H1 (cell line): ENCODE measurements at regions not wholly inside any gene's neighbourhood (a gene's known extent, or its start where the extent isn't known, plus 50 kb on each side); places are given as distances from the start of the nearest gene placed in this dataset.

Experiments used
- CTCF ChIA-PET: fragments of 300-600 bp; sonication (Branson Sonifier 250); formaldehyde crosslinking; loops from one replicate; lab custom pipeline; 2021; ENCODE audit not compliant: partially characterized antibody; lab: Charles Lee
- POLR2A ChIA-PET: fragments of 300-600 bp; sonication (Branson Sonifier 250); formaldehyde crosslinking; loops from one replicate; lab custom pipeline; 2021; ENCODE audit warnings: inconsistent platforms; ENCODE audit not compliant: partially characterized antibody; lab: Charles Lee
- DNase-seq, 2 experiments: peaks; one replicate each; pipeline versions ENCODE4 v3.0.0 to v3.0.0-alpha.2; 2010 to 2022; ENCODE audit warnings: low spot score in 2 of 2, low read depth in 1 of 2, mixed read lengths in 1 of 2
- FAIRE-seq: peaks from 2 replicates; lab custom pipeline; 2011; peaks lifted over from hg19 to GRCh38; lab: Jason Lieb, UNC
- H2AFZ ChIP-seq: 2 replicates; pipeline ENCODE4 v1.8.1; 2012; ENCODE audit warnings: low read length, inconsistent platforms
- H2AK5ac ChIP-seq: 2 replicates; pipeline ENCODE4 v1.6.1; 2013; ENCODE audit warnings: low read depth, low read length
- H2BK120ac ChIP-seq: replicated peaks from 2 replicates; pipeline ENCODE3; 2013; ENCODE audit warnings: low read depth, low read length, inconsistent platforms
- H2BK12ac ChIP-seq: 2 replicates; pipeline ENCODE4 v1.6.1; 2013; ENCODE audit warnings: low read depth, low read length
- H2BK15ac ChIP-seq: 2 replicates; pipeline ENCODE4 v1.6.1; 2013; ENCODE audit warnings: low read length
- H2BK20ac ChIP-seq: 2 replicates; pipeline ENCODE4 v1.6.1; 2013; ENCODE audit warnings: low read length
- H2BK5ac ChIP-seq: 2 replicates; pipeline ENCODE4 v1.6.1; 2013; ENCODE audit warnings: low read depth, low read length
- H3K14ac ChIP-seq: 2 replicates; pipeline ENCODE4 v1.6.1; 2013; ENCODE audit warnings: inconsistent platforms; ENCODE audit not compliant: insufficient read length
- H3K18ac ChIP-seq: 2 replicates; pipeline ENCODE4 v1.6.1; 2013; ENCODE audit warnings: low read length; ENCODE audit errors: extremely low read depth
- H3K23ac ChIP-seq: 2 replicates; pipeline ENCODE4 v1.6.1; 2013; ENCODE audit warnings: inconsistent platforms; ENCODE audit not compliant: insufficient read length
- H3K23me2 ChIP-seq: 2 replicates; pipeline ENCODE4 v1.6.1; 2013; ENCODE audit warnings: low read depth, low read length
- H3K27ac ChIP-seq: 2 replicates; pipeline ENCODE4 v1.6.1; 2011; ENCODE audit warnings: low read depth, low read length, inconsistent platforms
- H3K27me3 ChIP-seq, 4 experiments: replicated peaks in 1 of 4; 1 replicate in 1 of 4; 2 replicates in 3 of 4; pipeline versions ENCODE4 v1.6.1 to v1.8.1; 2011 to 2013; ENCODE audit warnings: low read length in 3 of 4, mild to moderate bottlenecking in 3 of 4, inconsistent platforms in 2 of 4, mixed read lengths in 2 of 4, moderate library complexity in 1 of 4; ENCODE audit not compliant: control insufficient read depth in 3 of 4, insufficient read depth in 3 of 4; ENCODE audit errors: extremely low read depth in 1 of 4
- H3K36me3 ChIP-seq, 4 experiments: 2 replicates each; pipeline versions ENCODE4 v1.6.1 to v1.8.1; 2011 to 2013; ENCODE audit warnings: mild to moderate bottlenecking in 4 of 4, low read length in 3 of 4, moderate library complexity in 2 of 4, control low read depth in 1 of 4, inconsistent platforms in 1 of 4; ENCODE audit not compliant: insufficient read depth in 4 of 4, control insufficient read depth in 2 of 4
- H3K4ac ChIP-seq: replicated peaks from 2 replicates; pipeline ENCODE3; 2013; ENCODE audit warnings: low read length, low read depth, mixed read lengths, inconsistent platforms; ENCODE audit not compliant: insufficient read length
- H3K4me1 ChIP-seq, 4 experiments: replicated peaks in 1 of 4; 1 replicate in 1 of 4; 2 replicates in 3 of 4; pipeline versions ENCODE4 v1.6.1 to v1.8.1; 2011 to 2013; ENCODE audit warnings: low read length in 3 of 4, inconsistent platforms in 2 of 4, mixed read lengths in 1 of 4; ENCODE audit not compliant: insufficient read depth in 4 of 4, control insufficient read depth in 3 of 4
- H3K4me2 ChIP-seq, 2 experiments: 2 replicates each; pipeline versions ENCODE4 v1.6.1 to v1.8.1; 2011 to 2013; ENCODE audit warnings: low read depth in 2 of 2, low read length in 2 of 2, control low read depth in 1 of 2, inconsistent platforms in 1 of 2, mild to moderate bottlenecking in 1 of 2; ENCODE audit not compliant: insufficient read depth in 1 of 2
- H3K4me3 ChIP-seq, 4 experiments: fragments of 200-600, 300-600 bp in 1 of 4; sonication (generic), shearing (Covaris generic), sonication (Bioruptor Twin) in 1 of 4; 2 replicates each; pipeline versions ENCODE4 v1.5.1 to v1.8.1; 2011 to 2016; ENCODE audit warnings: low read length in 4 of 4, low read depth in 3 of 4, control low read depth in 2 of 4, inconsistent platforms in 2 of 4, mild to moderate bottlenecking in 2 of 4, mixed read lengths in 1 of 4, moderate library complexity in 1 of 4; ENCODE audit not compliant: insufficient read depth in 2 of 4; ENCODE audit errors: extremely low read depth in 1 of 4
- H3K56ac ChIP-seq: replicated peaks from 2 replicates; pipeline ENCODE3; 2013; ENCODE audit warnings: low read depth, mild to moderate bottlenecking, mixed read lengths, low read length, inconsistent platforms; ENCODE audit not compliant: insufficient read length
- H3K79me1 ChIP-seq: 2 replicates; pipeline ENCODE4 v1.6.1; 2013; ENCODE audit warnings: low read depth, low read length, control low read depth
- H3K79me2 ChIP-seq, 2 experiments: 2 replicates each; pipeline versions ENCODE4 v1.6.1 to v1.8.1; 2012 to 2013; ENCODE audit warnings: low read length in 2 of 2, mild to moderate bottlenecking in 2 of 2, inconsistent platforms in 1 of 2; ENCODE audit not compliant: insufficient read depth in 2 of 2, control insufficient read depth in 1 of 2
- H3K9ac ChIP-seq, 4 experiments: replicated peaks in 1 of 4; 1 replicate in 1 of 4; 2 replicates in 3 of 4; pipeline versions ENCODE4 v1.6.1 to v1.8.1; 2011 to 2013; ENCODE audit warnings: low read depth in 3 of 4, low read length in 3 of 4, control low read depth in 2 of 4, mild to moderate bottlenecking in 2 of 4, moderate library complexity in 2 of 4, inconsistent platforms in 1 of 4; ENCODE audit errors: extremely low read depth in 1 of 4
- H3K9me3 ChIP-seq, 2 experiments: 2 replicates each; pipeline versions ENCODE4 v1.6.1 to v1.8.1; 2012 to 2013; ENCODE audit warnings: mild to moderate bottlenecking in 2 of 2, moderate library complexity in 2 of 2, control low read depth in 1 of 2, inconsistent platforms in 1 of 2, low read depth in 1 of 2, low read length in 1 of 2, mixed read lengths in 1 of 2; ENCODE audit not compliant: insufficient read depth in 2 of 2
- H4K20me1 ChIP-seq, 2 experiments: replicated peaks in 1 of 2; 2 replicates each; pipeline versions ENCODE3 to v1.8.1; 2011 to 2013; ENCODE audit warnings: inconsistent platforms in 2 of 2, low read length in 2 of 2, mild to moderate bottlenecking in 1 of 2; ENCODE audit not compliant: insufficient read depth in 2 of 2, control insufficient read depth in 1 of 2
- H4K5ac ChIP-seq: 2 replicates; pipeline ENCODE4 v1.6.1; 2013; ENCODE audit warnings: low read length, low read depth, mixed read lengths, inconsistent platforms; ENCODE audit not compliant: insufficient read length
- H4K8ac ChIP-seq: 2 replicates; pipeline ENCODE4 v1.8.0; 2013; ENCODE audit warnings: mild to moderate bottlenecking, moderate library complexity, low read length, inconsistent platforms; ENCODE audit not compliant: insufficient read depth; ENCODE audit errors: extremely low read depth
- H4K91ac ChIP-seq: replicated peaks from 2 replicates; pipeline ENCODE3; 2013; ENCODE audit warnings: low read length, mixed read lengths, inconsistent platforms; ENCODE audit not compliant: insufficient read length
- CHD2 ChIP-seq: IDR thresholded peaks from 2 replicates; pipeline ENCODE4 v1.6.1; 2012; ENCODE audit warnings: low read length, improper control_type of control experiment
- MAFK ChIP-seq: IDR thresholded peaks from 2 replicates; pipeline ENCODE4 v1.6.1; 2012; ENCODE audit warnings: low read depth, mild to moderate bottlenecking, improper control_type of control experiment, low read length
- POLR2AphosphoS5 ChIP-seq: IDR thresholded peaks from 2 replicates; pipeline ENCODE4 v1.6.1; 2011; ENCODE audit warnings: low read depth, low read length
- SP2 ChIP-seq: IDR thresholded peaks from 2 replicates; pipeline ENCODE4 v1.6.1; 2012; ENCODE audit warnings: mild to moderate bottlenecking, low read length, inconsistent platforms
- WGBS, 2 experiments: shearing (Covaris generic) in 1 of 2; methylation state at CpG; one replicate each; pipeline versions ENCODE4 v1.1.6 to v1.1.7; 2013 to 2015; ENCODE audit warnings: low lambda C conversion rate in 2 of 2, mixed read lengths in 2 of 2, inconsistent platforms in 1 of 2, low coverage in 1 of 2, missing lambda C conversion rate in 1 of 2; ENCODE audit not compliant: insufficient replicate concordance in 2 of 2, insufficient coverage in 1 of 2, insufficient read length in 1 of 2; ENCODE audit errors: extremely low coverage in 1 of 2, missing lambda C conversion rate in 1 of 2; 5-methylcytosine and 5-hydroxymethylcytosine counted together
- TF ChIP-seq, protein P1 (sequence below), 3 experiments: IDR thresholded peaks; 1 replicate in 2 of 3; 2 replicates in 1 of 3; pipeline versions ENCODE4 v1.5.1 to v1.6.1; 2011; ENCODE audit warnings: low read length in 3 of 3, mild to moderate bottlenecking in 3 of 3, inconsistent platforms in 2 of 3, low read depth in 1 of 3, moderate library complexity in 1 of 3; ENCODE audit not compliant: insufficient read depth in 1 of 3; ENCODE audit errors: control extremely low read depth in 1 of 3

DNA sequence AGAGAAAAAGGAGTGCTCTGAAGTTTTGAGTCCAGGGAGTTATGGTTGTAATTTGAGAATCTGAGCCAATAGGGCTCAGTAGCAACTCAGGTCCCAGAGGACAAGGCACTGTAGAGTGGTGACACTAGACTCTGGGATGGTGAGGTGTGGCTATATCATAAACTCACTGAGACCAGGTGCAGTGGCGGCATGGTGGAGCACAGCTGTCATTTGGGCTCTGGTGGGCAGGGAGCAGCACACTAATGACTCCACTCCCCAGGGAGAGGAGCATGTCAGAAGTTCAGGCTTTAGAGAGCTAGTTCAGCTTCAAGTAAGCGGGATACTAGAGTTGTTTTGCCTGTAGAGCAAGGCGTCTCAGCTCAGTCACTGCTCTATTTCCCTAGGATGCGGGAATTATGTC, 165.4 kb upstream of the USP38 start:
- H2BK12ac ChIP-seq = no peak overlapping the region
- H2AK5ac ChIP-seq = no peak overlapping the region
- H3K79me2 ChIP-seq = no peaks in the 10 kb centered on the region
- H3K14ac ChIP-seq = no peak overlapping the region
- no peaks in the 10 kb centered on the region for H3K27me3 ChIP-seq
- H3K4me3 ChIP-seq = no peak overlapping the region
- no peaks in the 10 kb centered on the region for H3K4me1 ChIP-seq
- H2BK5ac ChIP-seq = no peak overlapping the region; the same call in 1 of the 2 replicates
- no peak overlapping the region for H3K4ac ChIP-seq
- no peaks in the 10 kb centered on the region for H4K20me1 ChIP-seq
- FAIRE-seq = no peak
- H2BK20ac ChIP-seq = no peak overlapping the region
- H3K56ac ChIP-seq = no peak overlapping the region
- no peaks in the 10 kb centered on the region for H3K23me2 ChIP-seq
- H2AFZ ChIP-seq = no peak overlapping the region
- H3K4me2 ChIP-seq = no peak overlapping the region
- no peak overlapping the region for H4K5ac ChIP-seq
- 95% methylated on average over 4 of the region's 4 CpGs; no CpG with 5 or more reads in 1 of the 2 experiments for WGBS, 2 experiments
- no peak overlapping the region for H2BK120ac ChIP-seq
- TF ChIP-seq MAFK = no peak
- TF ChIP-seq POLR2AphosphoS5 = no peak
- no peak for TF ChIP-seq CHD2
- TF ChIP-seq, protein P1, sequence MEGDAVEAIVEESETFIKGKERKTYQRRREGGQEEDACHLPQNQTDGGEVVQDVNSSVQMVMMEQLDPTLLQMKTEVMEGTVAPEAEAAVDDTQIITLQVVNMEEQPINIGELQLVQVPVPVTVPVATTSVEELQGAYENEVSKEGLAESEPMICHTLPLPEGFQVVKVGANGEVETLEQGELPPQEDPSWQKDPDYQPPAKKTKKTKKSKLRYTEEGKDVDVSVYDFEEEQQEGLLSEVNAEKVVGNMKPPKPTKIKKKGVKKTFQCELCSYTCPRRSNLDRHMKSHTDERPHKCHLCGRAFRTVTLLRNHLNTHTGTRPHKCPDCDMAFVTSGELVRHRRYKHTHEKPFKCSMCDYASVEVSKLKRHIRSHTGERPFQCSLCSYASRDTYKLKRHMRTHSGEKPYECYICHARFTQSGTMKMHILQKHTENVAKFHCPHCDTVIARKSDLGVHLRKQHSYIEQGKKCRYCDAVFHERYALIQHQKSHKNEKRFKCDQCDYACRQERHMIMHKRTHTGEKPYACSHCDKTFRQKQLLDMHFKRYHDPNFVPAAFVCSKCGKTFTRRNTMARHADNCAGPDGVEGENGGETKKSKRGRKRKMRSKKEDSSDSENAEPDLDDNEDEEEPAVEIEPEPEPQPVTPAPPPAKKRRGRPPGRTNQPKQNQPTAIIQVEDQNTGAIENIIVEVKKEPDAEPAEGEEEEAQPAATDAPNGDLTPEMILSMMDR (IDR thresholded peaks at IDR 0.05; ENCODE audit: control extremely low read depth in 1 of 3, insufficient read depth in 1 of 3, low read depth in 1 of 3, low read length in 3 of 3) = no peak
- no peak for TF ChIP-seq SP2
- TF ChIP-seq, all 59 proteins: peak for 0
- Histone ChIP-seq H3K18ac (no peak overlapping the region), H3K36me3 (no peaks in the 10 kb centered on the region), H4K8ac (no peak overlapping the region), H4K91ac (no peak overlapping the region), H3K9ac (no peak overlapping the region), H3K23ac (no peak overlapping the region), H3K9me3 (no peaks in the 10 kb centered on the region), H3K79me1 (no peaks in the 10 kb centered on the region), H2BK15ac (no peak overlapping the region), H3K27ac (no peak overlapping the region)
- CTCF ChIA-PET = interaction anchor here (0.6 to 3.6 kb wide), 9 partner anchors 8 to 167 kb away, joined by 3 to 15 read pairs (median 6); no protein-coding TSS in a partner anchor
- DNase-seq = no peak
- POLR2A ChIA-PET = interaction anchor here (1.1 kb wide), 1 partner anchor 9 kb away, joined by 3 read pairs; no protein-coding TSS in a partner anchor
